ENCODE measurements at regions not wholly inside any gene's neighbourhood (a gene's known extent, or its start where the extent isn't known, plus 50 kb on each side); places are given as distances from the start of the nearest gene placed in this dataset.

DNA sequence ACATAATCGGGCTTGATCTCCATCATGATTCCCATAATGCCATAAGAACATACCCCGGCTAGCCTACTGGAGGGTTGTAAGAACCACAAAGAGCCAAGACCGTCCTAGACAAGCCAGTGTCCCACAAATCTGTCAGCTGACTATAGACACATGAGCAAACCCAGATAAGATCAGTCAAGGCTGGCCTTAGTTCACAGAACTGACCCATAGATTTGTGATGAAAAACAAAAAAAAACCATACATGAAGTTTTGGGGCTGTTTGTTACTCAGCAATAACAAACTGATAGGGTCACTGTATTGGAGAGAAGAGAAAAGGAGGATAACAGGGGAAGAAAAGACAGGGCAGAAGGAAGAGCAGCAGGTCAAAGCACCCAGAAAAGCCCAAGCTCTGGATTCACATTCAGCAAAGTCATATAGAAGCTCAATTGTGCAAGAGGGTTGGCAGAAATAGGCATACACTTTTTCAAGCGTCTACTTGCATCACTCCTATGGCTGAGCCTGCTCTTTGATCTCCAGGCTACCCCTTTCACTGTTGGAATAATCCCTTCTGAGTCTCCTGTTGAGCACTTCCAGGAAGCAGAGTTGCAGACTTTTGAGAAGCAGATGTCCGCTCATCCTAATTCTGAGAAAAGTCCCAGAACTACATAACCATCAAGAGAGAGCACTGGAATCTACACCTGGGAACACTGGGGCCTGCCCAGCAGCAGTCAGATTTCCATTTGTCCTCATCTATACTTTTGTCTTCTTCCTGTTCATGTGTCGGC is 122.0 kb upstream of the HABP2 start:
- H3K27ac ChIP-seq (replicated peaks) = no peak overlapping the region
- DNase-seq (ENCODE audit: low read depth in 1 of 2, low spot score in 1 of 2) = no peak
- H3K27me3 ChIP-seq (ENCODE audit: insufficient read depth, poor library complexity, severe bottlenecking) = no peaks in the 10 kb centered on the region
- no peak overlapping the region for H3K4me3 ChIP-seq (replicated peaks; ENCODE audit: insufficient read depth, low read length)
- TF ChIP-seq, protein P1, sequence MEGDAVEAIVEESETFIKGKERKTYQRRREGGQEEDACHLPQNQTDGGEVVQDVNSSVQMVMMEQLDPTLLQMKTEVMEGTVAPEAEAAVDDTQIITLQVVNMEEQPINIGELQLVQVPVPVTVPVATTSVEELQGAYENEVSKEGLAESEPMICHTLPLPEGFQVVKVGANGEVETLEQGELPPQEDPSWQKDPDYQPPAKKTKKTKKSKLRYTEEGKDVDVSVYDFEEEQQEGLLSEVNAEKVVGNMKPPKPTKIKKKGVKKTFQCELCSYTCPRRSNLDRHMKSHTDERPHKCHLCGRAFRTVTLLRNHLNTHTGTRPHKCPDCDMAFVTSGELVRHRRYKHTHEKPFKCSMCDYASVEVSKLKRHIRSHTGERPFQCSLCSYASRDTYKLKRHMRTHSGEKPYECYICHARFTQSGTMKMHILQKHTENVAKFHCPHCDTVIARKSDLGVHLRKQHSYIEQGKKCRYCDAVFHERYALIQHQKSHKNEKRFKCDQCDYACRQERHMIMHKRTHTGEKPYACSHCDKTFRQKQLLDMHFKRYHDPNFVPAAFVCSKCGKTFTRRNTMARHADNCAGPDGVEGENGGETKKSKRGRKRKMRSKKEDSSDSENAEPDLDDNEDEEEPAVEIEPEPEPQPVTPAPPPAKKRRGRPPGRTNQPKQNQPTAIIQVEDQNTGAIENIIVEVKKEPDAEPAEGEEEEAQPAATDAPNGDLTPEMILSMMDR (IDR thresholded peaks at IDR 0.05; ENCODE audit: insufficient read depth, low read length) = no peak
- TF ChIP-seq, protein P2, sequence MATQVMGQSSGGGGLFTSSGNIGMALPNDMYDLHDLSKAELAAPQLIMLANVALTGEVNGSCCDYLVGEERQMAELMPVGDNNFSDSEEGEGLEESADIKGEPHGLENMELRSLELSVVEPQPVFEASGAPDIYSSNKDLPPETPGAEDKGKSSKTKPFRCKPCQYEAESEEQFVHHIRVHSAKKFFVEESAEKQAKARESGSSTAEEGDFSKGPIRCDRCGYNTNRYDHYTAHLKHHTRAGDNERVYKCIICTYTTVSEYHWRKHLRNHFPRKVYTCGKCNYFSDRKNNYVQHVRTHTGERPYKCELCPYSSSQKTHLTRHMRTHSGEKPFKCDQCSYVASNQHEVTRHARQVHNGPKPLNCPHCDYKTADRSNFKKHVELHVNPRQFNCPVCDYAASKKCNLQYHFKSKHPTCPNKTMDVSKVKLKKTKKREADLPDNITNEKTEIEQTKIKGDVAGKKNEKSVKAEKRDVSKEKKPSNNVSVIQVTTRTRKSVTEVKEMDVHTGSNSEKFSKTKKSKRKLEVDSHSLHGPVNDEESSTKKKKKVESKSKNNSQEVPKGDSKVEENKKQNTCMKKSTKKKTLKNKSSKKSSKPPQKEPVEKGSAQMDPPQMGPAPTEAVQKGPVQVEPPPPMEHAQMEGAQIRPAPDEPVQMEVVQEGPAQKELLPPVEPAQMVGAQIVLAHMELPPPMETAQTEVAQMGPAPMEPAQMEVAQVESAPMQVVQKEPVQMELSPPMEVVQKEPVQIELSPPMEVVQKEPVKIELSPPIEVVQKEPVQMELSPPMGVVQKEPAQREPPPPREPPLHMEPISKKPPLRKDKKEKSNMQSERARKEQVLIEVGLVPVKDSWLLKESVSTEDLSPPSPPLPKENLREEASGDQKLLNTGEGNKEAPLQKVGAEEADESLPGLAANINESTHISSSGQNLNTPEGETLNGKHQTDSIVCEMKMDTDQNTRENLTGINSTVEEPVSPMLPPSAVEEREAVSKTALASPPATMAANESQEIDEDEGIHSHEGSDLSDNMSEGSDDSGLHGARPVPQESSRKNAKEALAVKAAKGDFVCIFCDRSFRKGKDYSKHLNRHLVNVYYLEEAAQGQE (IDR thresholded peaks at IDR 0.05; ENCODE audit: insufficient replicate concordance, low read depth) = no peak
- TF ChIP-seq POLR2AphosphoS5 (IDR thresholded peaks at IDR 0.05; ENCODE audit: low read depth) = no peak
- TF ChIP-seq GABPA (IDR thresholded peaks at IDR 0.05; ENCODE audit: low read depth) = no peak
- no peak for TF ChIP-seq SPI1 (IDR thresholded peaks at IDR 0.05; ENCODE audit: borderline replicate concordance, low read depth)

DNA sequence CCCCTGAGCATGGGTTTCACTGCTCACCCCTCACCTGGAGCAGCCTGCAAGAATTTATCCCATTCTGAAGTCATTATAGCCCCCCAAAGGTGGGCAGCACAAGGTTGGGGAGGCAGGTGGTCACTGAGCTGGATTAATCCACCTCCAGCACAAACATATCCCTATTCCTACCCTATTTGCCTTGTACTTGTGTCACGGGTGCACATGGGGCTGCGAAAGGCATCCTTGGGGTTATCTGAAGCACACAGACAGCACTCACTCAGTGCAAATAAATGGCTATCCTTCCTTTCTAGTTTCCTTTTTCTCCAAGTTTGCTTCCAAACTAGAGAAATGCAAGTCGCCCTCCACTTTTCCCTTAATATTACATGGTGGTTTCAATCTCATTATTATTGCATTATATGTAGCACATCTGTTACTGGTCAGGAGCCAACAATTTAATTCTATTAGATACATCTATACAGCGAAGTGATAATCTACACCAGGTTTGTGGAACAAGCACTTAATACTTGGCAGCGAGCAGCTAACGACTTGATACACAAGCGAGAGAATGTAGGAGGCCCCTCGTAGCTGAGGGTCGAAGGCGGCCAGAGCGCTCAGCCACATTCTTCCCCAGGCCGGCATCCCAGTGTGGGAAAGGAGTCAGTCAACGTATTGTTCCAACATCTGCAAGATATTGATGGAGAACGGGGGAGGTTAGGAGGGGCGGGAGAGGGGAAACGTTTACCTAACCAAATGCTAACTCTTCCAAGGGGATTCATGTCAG is 121.3 kb upstream of the HABP2 start:
- Histone ChIP-seq H3K27ac (replicated peaks) (no peak overlapping the region), H3K27me3 (ENCODE audit: insufficient read depth, poor library complexity, severe bottlenecking) (no peaks in the 10 kb centered on the region), H3K4me3 (replicated peaks; ENCODE audit: insufficient read depth, low read length) (no peak overlapping the region)
- TF ChIP-seq GABPA (IDR thresholded peaks at IDR 0.05; ENCODE audit: low read depth) (no peak), POLR2AphosphoS5 (IDR thresholded peaks at IDR 0.05; ENCODE audit: low read depth) (no peak), SPI1 (IDR thresholded peaks at IDR 0.05; ENCODE audit: borderline replicate concordance, low read depth) (no peak)
- TF ChIP-seq, protein P1 (IDR thresholded peaks at IDR 0.05; ENCODE audit: insufficient read depth, low read length) = no peak
- TF ChIP-seq, protein P2 (IDR thresholded peaks at IDR 0.05; ENCODE audit: insufficient replicate concordance, low read depth) = no peak
- DNase-seq (ENCODE audit: low read depth in 1 of 2, low spot score in 1 of 2) = no peak

DNA sequence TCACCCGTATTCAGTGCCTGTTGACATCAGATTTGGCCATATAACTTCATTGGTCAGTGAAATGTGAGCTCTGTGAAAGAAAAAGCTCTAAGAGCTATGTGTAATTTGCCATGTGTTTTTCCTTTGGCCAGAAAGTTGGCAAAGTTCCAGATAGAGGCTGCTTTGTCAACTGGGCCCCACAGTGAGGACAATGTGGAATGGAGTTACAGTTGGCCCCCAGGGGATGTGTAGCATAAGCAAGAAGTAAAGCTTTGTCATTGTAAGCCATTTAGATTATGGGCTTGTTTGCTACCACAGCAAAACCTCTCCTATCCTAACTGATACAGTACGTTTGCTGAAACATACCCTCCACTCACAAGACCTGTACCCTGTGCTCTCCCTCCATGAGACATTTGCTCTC is 119.1 kb upstream of the HABP2 start:
- no peak overlapping the region for H3K4me3 ChIP-seq (replicated peaks; ENCODE audit: insufficient read depth, low read length)
- DNase-seq (ENCODE audit: low read depth in 1 of 2, low spot score in 1 of 2) = no peak
- TF ChIP-seq, protein P1 (IDR thresholded peaks at IDR 0.05; ENCODE audit: insufficient read depth, low read length) = no peak
- TF ChIP-seq, protein P2 (IDR thresholded peaks at IDR 0.05; ENCODE audit: insufficient replicate concordance, low read depth) = no peak
- TF ChIP-seq SPI1 (IDR thresholded peaks at IDR 0.05; ENCODE audit: borderline replicate concordance, low read depth) (no peak), GABPA (IDR thresholded peaks at IDR 0.05; ENCODE audit: low read depth) (no peak), POLR2AphosphoS5 (IDR thresholded peaks at IDR 0.05; ENCODE audit: low read depth) (no peak)
- no peaks in the 10 kb centered on the region for H3K27me3 ChIP-seq (ENCODE audit: insufficient read depth, poor library complexity, severe bottlenecking)
- H3K27ac ChIP-seq (replicated peaks) = no peak overlapping the region

All from HL-60 (cell line).